HG02938 (cell line): ENCODE measurements at regions not wholly inside any gene's neighbourhood (a gene's known extent, or its start where the extent isn't known, plus 50 kb on each side); places are given as distances from the start of the nearest gene placed in this dataset.
"Not testable (repeated sequence)": the region's sequence is repeated elsewhere in the genome, so short reads cannot be mapped to it uniquely, and the experiment has no call there.

ENCODE experiments used
- ATAC-seq: cut with Tn5 transposase; IDR thresholded peaks from one replicate; pipeline ENCODE4 v1.9.1; 2021; ENCODE audit warnings: mild to moderate bottlenecking, moderate library complexity; ENCODE audit not compliant: unreplicated experiment

DNA sequence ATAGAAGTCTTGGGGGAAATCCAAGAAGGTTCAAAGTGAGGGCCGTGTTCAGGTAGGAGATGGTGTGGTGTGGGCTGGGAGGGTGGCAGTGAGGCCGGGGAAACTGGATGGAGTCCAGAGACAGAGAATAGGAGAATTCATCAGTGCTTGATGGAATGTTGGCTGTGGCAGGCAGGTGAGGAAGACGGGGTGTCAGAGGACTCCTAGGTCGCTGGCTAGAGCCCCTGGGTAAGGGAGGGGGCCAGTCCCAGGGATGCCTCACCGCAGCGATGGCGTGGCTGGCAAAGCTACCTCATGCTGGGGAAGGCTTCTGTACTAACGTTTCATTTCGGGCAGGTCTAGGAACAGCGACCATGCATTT, 373.0 kb downstream of the RPS24 start:
- ATAC-seq: no peak

DNA sequence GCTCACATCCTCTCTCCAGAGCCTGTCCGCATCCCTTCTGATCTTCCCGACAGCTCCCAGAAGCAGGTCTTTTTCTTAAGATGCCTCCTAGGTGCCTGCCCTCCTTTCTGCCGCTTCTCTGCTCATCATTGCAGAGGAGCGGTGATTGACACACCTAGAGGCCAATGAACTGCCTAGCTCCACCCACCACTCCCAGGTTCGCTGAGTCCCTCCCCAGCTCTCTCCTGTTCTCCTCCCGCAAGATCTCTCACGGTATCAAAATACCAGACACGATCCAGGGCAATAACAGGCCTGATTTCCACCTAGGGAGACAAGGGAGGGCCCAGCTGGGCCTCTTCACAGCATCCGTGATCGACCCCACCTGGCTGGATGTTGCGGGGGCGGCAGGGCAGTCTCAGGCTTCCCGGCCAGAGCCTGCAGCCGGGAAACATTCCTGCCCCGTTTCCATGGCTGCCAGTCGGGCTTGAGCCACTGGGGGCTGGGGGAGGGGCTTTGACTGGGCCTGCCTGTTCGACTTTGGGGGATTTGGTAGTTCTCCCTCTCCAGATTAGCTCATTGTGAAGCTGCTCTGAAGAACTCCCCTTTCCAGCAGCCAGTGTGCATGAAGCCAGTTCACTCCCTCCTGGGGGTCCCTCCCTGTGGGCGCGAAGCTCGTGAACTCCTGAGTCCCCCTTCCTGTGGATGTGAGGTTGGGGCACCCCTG, 373.5 kb downstream of the RPS24 start:
- no peak for ATAC-seq

DNA sequence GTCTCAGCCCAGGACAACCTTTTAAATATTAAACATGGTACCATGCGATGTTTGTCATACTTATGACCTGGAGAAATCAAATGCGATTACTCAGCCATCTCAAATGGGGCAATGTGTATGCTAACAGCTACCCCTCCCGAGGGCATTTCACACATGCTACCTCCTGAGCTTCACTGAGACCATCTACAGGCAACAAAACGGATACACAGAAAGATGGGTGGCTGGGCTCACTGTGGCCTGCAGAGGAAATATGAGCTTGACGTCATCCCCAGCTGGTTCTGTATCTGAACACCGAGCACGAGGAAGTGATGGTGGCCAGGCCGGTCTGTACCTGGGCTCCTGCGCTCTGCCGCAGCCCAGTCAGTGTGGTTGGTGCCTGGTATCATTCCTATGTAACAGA, 374.3 kb downstream of the RPS24 start:
- no peak for ATAC-seq

DNA sequence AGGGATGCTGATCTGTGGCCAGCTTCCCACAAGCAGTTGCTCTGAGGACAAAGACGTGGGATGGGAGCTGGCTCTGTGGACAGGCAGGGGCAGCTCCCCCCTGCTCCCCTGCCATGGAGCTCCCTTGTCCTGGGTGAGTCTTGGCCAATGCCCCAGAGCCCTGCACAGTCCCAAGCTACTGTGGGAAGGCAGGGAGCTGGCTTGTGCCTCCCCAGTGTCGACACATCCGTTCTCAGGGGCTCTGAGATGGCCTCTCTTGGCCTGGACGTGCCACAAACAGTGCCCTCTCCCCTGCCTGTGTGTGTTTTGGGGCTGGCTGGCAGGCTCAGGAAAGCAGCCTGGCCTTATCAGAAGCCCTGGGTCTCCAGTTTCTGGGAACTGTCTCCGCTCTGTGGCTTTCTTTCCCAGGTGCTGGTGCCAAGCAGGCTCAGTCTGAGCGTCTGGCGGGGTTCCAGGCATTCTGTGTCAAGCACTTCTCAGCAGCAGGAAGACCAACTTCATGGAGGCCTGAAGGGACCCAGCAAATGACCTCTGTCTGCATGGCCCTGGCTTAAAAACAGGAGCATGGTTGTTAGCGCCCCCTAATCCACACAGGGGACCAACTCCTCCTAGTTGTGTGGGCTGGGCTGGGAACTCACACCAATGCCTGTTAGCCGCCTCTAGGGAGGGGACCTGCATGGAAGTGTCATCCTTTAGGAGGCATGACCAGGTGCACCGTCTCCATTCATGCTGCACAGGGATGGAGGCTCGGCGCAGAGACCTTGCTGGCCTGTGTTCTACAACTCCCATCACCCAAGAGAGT, 375.2 kb downstream of the RPS24 start:
- ATAC-seq: no peak

DNA sequence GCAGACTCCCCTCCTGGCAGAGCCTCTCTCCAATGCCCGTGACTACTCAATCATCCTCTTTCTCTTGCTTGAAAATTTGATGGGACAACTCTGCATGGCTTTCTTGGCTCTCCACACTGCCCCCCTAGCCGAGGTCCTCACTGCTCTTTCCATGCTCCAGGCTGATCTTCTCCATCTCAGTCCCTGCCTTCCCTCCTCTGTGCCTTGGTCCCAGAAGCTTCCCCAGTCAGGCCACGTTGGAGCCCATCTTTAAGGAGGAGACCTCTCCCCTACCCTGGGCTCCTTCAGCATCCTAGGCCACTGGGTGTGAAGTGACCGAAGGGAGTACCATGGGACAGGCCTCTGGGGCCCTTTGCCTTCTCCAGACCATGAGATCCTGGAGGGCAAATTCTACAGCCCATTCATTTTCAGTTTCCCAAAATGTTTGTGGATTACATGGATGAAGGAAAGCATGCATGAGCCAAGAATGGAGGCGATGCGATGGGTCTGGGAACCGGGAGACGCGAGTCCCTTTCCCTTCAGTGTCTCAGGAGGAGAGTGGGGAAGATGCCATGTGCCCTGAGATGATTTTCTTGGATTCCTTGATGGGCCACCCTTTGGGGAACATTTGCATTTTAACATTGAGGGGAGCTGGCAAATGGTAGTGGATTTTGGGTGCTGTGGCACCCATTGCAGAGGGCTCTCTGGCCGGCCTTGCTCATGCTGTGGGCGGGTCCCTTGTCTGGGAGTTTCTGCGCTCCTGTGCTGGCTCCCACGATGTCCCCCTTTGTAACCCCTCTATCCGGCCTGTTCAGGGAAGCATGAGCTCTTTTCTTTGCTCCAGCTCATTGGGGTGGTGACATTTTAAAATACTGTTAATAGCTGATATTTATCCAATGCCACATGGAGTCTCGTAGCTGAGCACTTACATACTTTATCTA, 376.6 kb downstream of the RPS24 start:
- ATAC-seq: no peak

DNA sequence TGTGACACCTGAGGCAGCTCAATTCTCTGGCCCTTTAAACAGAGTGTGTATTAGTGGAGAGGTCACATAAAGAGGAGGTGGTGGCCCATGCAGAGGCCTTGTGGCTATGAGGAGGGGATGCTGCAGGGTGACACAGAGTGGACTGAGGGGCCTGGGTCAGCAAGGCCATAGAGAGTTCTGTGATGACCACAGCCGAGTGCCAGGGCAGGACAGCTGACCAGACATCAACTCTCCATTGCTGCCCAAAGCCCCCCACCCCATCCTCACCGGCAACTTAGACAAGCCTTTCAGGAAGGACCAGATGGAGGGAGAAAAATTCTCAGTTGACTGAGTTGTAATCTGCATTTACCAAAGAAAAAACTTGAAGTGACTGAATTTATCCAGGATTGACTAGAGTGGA, 378.1 kb downstream of the RPS24 start:
- no peak for ATAC-seq

DNA sequence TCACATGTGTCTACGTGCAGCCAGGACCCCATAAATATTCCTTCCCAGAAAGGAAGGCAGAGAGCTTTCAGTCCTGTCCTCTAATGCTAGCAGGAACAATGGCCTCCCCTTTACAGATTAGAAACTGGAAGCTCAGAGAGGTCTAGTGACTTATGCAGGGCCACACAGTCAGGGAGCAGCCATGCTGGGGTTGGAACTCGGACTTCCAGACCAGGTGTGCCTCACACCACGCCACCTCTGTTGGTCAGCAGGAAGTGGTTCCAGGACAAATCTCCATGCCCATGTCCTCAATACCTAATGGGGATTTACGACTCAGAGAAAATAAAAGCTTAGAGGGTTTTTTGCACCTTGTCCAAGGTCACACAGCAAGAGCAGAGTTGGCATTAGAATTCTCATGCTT, 378.9 kb downstream of the RPS24 start:
- ATAC-seq: no peak

DNA sequence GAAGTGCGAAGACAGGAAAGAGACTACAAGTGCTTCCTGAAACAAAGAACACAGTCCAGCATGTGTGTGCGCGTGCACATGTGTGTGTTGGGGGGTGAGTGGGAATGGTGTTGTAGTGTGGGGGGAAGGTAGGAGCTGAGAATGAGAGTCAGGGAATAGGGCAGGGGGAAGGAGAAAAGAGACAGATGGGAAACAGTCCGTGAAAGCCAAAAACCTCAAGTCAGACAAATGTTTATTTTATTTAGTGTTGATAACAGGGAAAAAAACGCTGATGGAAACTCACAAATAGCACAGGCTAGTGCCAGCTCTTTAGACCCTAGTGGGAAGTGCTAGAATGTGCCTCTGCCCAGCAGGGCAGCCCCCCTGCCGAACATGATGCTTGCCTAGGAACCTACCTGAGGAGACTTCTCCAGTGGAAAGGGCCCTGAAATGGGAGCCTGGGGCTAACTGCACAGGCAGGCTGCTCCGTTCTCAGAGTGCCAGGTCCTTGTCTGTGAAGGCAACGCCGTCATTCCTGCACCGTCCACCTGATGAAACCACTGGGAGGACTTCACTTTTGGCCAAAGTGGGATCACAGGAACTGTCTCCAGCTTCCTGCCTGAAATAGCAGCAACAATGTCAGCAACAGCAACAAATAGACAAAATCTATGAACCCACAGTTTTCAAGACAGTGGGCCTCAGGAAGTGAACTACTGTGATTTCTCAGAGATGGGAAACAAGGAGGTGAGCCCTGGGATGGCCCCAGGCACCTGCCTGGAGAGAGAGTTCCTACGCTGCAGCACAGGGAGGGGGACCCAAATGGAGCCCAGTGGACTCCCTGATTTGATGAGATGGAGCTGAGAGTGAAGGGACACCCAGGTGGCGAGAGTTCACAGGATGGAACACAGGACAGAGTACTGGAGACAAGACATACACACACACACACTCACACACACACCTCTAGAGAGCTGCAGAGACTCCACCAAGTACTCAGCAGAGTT, 379.7 kb downstream of the RPS24 start:
- no peak for ATAC-seq

DNA sequence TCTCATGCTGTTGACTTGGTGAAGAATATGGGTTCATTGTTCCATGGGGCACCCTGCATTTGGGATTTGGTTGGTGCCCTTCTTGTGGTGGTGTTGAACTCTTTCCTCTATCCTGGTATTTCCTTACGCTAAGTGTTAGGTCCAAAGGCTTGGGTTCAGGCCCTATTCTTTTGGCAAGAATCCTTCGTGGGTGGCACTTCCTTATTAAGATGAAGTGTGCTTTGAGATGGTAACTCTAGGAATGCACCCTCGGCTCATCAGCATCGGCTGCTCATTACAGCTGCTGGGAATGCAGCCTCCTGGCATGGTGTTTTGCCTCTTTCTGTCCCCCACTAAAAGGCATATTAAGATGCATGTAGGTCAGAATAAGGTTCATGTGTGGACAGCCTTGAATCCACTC, 380.7 kb downstream of the RPS24 start:
- no peak for ATAC-seq

DNA sequence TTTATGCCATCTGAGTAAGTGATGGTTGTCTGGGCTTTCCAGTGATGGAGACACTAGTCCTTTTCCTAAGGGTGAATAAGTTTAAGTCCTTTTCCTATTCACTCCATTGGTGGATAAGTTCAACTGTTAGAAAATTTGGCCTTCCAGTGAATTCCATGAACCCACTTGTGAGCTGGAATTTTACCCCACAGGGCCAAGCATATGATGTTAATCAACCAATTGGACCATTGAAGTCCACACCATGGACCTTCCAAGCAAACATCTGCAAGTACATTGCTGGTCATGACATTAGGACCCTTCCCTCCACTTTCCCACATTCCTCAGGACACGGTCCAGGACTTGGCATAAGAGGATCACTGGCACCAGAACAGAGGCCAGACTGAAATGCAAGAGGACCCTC, 381.4 kb downstream of the RPS24 start:
- ATAC-seq: no peak

DNA sequence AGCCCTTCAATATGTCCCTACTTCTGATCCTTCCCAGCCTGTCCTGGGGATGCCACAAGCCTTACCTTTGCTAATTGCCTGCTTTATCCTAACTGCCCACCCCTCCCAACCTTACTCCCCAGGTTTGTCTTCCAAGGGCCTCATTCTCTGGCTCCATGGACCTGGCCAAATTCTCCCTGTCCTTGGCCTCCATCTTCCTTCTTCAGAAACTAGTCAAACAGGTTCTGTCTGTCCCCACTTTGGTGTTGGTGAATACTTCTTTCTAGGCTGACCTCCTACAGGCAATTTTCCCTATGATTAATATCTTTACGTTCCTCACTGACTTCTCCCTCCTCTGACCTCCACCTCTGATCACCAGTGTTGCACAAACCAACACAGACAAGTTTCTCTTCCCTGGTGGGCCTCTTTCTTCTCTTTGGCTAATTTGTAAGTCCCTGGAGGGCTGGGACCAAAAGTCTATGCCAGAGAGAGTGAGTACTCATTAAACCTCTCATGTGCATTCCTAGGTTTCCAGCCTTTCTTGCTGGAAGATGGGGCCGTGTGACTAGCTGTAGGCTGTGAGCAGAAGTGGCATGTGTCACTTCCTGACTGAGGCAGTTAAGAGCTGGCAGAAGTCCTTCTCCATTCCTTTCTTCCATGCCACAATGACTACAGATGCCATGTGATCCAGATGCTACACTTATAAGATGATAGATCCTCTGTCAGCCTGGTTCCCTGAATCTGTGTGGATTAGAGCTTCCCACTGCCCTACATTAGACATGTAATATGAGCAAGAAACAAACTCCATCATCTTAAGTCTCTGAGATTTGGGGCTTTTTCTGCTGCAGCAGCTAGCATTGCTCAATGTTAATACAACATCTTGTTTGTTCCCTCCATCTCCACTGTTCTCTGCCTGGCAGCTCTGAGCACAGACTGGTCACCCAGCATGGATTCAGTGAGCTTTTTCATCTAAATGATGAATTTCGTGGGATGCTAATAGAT, 382.7 kb downstream of the RPS24 start:
- ATAC-seq: no peak

DNA sequence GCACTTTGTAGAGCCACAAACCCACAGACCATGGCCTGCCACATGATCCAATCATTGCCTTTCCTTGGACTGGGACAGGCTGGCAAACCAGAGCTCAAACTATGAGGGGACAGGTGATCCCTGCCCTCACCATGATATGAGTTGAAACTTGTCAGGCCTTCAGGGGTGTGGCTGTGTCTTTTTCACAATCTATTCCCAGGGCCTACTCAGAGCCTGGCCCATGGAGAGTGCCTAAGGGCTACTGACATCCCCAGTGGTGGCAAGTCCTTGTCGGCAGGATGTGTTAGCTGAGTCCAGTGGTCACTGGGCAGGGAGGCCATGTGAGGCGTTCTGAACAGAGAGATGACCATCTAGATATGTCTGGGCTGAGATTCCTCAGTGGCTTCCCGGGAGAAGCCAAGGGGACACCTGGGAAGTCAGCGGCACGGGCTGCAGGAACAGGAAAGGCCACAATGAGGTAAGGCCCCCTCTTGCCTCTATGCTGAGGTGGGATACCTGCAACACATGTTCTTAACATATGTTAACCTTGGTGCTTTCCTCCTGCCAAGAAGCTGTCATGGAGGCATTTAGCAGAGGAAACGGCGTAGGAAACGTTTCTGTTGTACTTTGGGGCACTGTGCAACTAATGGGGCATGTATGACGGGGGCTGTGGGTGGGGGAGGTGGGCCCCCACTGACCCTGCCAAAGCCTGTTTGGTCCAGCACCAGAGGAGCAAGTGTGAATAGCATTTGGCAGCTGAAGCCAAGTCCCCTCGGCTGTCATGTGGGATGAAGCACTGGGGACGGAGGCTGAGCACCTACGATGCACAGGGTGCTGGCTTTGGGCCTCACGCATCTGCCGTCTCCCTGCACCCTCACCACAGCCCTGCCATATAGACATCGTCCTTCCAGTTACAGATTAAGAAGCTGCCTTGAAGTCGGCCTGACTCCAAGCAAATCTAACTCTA, 384.0 kb downstream of the RPS24 start:
- ATAC-seq: no peak

DNA sequence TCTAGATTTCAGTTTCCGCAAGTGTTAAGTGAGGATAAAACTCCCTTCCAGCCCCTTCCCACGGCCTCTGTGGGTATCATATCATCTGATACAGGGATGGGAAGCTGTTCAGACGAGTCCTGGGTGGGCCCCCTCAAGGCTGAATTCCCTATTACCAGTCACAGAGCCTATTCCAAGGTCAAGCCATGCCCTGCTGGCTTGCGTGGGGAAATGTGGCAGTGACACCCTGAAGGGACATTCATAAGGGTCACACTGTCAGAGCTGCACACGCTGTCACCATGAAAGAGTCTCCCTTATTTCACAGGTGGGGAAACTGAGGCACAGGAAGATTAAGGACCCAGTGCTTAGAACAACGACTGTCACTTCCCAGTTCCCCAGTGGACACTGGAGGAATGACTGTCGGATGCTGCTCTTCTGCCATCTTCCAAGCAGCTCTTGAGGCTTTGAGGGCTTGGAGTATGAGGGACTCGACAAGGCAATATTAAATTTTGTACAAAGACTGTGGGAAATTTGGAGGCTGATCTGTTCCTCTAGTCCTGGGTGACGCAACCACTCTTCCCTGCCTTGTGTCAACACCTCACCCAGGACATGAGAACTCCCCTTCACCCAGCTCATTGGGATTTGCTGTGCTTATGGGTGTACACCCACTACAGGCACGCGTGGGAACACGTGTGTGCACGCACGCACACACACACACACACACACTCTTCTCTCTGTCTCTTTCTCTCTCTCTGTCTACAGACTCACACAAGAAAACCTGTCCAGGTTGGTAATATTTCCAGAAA, 386.0 kb downstream of the RPS24 start:
- ATAC-seq: no peak

DNA sequence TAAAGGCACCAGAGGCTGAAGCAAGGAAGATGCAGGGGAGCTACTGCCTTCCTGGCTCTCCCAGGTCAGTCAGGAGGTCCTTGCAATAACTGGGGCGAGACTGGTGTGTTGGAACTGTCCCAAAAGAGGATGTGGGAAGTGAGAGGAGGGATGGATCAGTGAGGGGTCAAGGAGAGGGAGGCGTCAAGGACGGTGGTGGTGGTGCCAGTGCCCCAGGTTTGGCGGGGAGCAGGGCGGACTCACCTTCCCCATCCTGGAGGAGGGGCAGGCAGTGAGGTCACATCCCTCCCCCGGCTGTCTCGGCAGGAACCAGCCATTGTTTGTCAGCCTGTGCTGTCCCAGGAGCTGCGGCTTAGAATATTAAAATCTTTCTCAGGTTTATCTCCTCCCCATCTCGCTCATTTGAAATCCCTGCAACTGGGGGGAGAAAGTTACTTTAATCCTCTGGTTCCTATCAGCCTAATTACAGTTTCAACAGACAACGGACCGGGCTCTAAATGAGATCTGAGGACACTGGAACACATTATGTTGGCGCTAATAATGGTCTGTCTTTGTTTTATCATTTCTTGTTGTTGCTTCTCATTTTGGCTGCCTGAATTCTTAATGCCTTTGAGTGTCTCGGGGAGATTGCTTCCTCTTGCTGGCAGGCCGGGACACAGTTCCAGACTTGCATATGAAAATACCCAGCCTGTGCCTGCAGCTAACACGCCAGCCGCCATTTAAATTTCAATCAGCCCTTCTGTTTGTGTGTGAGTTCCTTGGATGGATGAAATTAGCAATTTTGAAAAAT, 387.5 kb downstream of the RPS24 start:
- ATAC-seq: no peak

DNA sequence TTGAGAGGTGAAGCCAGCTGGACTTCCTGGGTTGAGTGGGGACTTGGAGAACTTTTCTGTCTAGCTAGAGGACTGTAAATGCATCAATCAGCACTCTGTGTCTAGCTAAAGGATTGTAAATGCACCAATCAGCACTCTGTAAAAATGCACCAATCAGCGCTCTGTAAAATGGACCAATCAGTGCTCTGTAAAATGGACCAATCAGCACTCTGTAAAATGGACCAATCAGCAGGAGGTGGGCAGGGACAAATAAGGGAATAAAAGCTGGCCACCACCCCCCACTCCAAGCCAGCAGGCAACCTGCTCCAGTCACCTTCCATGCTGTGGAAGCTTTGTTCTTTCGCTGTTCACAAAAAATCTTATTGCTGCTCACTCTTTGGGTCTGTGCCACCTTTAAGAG, 390.4 kb downstream of the RPS24 start:
- not testable (repeated sequence) for ATAC-seq

DNA sequence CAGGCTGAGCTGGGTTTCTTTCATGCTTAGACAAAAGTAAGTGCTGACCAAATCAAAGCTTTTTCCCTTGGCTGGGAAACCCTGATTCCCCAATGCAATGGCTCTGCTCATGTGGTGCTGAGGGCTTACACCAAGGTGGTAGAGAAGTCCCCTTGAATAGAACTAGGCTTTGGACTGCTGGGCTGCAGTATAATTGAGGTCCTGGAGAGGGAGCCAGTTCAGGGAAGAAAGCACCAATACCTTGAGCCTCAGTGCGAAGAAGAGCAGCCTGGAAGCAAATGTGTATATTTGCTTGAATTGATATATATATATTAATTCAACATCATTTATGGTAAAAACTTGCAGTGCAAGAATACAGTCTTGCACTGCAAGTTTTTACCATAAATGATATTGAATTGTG, 391.1 kb downstream of the RPS24 start:
- no peak for ATAC-seq

DNA sequence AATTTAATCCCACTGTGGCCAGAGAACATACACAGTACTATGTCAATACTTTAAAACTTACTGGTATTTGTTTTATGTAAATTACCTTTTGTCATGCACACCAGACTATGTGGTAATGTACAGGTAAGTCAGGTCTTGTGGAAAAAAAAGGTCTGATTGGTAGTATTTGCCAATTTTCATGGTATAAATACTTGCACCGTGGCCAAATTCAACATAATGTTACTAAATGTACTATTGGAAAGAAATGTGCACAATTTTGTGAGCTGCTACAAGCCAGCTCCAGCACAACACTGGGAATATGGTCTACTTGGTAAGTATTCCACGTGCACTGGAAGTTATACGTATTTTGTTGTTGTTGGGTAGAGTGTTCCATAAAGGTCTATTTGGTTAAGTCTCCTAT, 392.5 kb downstream of the RPS24 start:
- no peak for ATAC-seq
